ENCODE measurements at regions not wholly inside any gene's neighbourhood (a gene's known extent, or its start where the extent isn't known, plus 50 kb on each side); places are given as distances from the start of the nearest gene placed in this dataset.

DNA sequence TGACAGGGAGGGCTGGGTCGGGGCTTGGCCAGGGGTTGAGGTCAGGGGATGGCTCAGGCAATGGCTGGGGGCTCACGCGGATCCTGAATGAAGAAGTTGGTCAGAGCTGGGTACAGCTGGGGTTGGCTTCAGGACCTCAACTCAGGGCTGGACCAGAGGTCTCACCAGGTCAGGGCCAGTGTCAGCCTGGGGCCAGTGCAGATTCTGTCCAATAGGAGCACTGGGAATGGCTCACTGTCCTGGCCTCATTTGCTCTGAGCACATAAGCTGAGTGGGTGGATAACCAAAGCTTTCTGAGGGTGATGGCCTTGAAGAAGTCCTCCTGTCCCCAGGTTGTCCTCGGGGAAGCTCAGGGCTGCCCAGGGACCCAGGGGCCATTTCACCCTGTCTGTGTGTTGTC lies 54.9 kb upstream of the PCBD1 start:
- no peaks in the 10 kb centered on the region for H3K4me1 ChIP-seq (ENCODE audit: control insufficient read depth, insufficient read depth, low read length)
- ChIA-PET CTCF (interaction anchor here (0.6 to 1.5 kb wide), 3 partner anchors 18 to 265 kb away, joined by 3 to 5 read pairs (median 5); no protein-coding TSS in a partner anchor), POLR2A (no interaction called here)
- no peak overlapping the region for H3K4me3 ChIP-seq (ENCODE audit: low read depth, low read length)
- TF ChIP-seq MYNN (tag by site-specific recombination; IDR thresholded peaks at IDR 0.05; ENCODE audit: borderline replicate concordance) (no peak), ZBTB49 (tag by site-specific recombination; IDR thresholded peaks at IDR 0.05; ENCODE audit: low read depth) (no peak), SCRT2 (tag by site-specific recombination; IDR thresholded peaks at IDR 0.05) (no peak), ZEB2 (tag by site-specific recombination; IDR thresholded peaks at IDR 0.05) (no peak), YY1 (tag by site-specific recombination; IDR thresholded peaks at IDR 0.05) (no peak), ZNF549 (tag by site-specific recombination; IDR thresholded peaks at IDR 0.05) (no peak), ZNF324 (tag by site-specific recombination; IDR thresholded peaks at IDR 0.05) (no peak), KLF10 (tag by site-specific recombination; IDR thresholded peaks at IDR 0.05) (no peak), KLF8 (tag by site-specific recombination; IDR thresholded peaks at IDR 0.05) (no peak), ZNF239 (tag by site-specific recombination; IDR thresholded peaks at IDR 0.05) (no peak), ZFP37 (tag by site-specific recombination; IDR thresholded peaks at IDR 0.05) (no peak), KLF1 (tag by site-specific recombination; IDR thresholded peaks at IDR 0.05) (no peak), HOXA7 (CRISPR knock-in tag; IDR thresholded peaks at IDR 0.05; ENCODE audit: borderline replicate concordance) (no peak), ZNF404 (tag by site-specific recombination; IDR thresholded peaks at IDR 0.05) (no peak), BCL11A (tag by site-specific recombination; IDR thresholded peaks at IDR 0.05; ENCODE audit: low read depth) (no peak), ZNF600 (tag by site-specific recombination; IDR thresholded peaks at IDR 0.05) (no peak)
- TF ChIP-seq, protein P1, sequence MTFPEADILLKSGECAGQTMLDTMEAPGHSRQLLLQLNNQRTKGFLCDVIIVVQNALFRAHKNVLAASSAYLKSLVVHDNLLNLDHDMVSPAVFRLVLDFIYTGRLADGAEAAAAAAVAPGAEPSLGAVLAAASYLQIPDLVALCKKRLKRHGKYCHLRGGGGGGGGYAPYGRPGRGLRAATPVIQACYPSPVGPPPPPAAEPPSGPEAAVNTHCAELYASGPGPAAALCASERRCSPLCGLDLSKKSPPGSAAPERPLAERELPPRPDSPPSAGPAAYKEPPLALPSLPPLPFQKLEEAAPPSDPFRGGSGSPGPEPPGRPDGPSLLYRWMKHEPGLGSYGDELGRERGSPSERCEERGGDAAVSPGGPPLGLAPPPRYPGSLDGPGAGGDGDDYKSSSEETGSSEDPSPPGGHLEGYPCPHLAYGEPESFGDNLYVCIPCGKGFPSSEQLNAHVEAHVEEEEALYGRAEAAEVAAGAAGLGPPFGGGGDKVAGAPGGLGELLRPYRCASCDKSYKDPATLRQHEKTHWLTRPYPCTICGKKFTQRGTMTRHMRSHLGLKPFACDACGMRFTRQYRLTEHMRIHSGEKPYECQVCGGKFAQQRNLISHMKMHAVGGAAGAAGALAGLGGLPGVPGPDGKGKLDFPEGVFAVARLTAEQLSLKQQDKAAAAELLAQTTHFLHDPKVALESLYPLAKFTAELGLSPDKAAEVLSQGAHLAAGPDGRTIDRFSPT (tag by site-specific recombination; IDR thresholded peaks at IDR 0.05) = no peak
- TF ChIP-seq, protein P2, sequence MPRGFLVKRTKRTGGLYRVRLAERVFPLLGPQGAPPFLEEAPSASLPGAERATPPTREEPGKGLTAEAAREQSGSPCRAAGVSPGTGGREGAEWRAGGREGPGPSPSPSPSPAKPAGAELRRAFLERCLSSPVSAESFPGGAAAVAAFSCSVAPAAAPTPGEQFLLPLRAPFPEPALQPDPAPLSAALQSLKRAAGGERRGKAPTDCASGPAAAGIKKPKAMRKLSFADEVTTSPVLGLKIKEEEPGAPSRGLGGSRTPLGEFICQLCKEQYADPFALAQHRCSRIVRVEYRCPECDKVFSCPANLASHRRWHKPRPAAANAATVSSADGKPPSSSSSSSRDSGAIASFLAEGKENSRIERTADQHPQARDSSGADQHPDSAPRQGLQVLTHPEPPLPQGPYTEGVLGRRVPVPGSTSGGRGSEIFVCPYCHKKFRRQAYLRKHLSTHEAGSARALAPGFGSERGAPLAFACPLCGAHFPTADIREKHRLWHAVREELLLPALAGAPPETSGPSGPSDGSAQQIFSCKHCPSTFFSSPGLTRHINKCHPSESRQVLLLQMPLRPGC (tag by site-specific recombination; IDR thresholded peaks at IDR 0.05) = no peak
- no peaks in the 10 kb centered on the region for H3K9me3 ChIP-seq (ENCODE audit: control insufficient read depth, insufficient read depth, low read depth, low read length)
- H3K36me3 ChIP-seq (ENCODE audit: control insufficient read depth in 2 of 2, insufficient read depth in 1 of 2, low read length in 2 of 2) = no peaks in the 10 kb centered on the region
- H3K27ac ChIP-seq (ENCODE audit: extremely low read depth, low read depth, low read length) = no peak overlapping the region

DNA sequence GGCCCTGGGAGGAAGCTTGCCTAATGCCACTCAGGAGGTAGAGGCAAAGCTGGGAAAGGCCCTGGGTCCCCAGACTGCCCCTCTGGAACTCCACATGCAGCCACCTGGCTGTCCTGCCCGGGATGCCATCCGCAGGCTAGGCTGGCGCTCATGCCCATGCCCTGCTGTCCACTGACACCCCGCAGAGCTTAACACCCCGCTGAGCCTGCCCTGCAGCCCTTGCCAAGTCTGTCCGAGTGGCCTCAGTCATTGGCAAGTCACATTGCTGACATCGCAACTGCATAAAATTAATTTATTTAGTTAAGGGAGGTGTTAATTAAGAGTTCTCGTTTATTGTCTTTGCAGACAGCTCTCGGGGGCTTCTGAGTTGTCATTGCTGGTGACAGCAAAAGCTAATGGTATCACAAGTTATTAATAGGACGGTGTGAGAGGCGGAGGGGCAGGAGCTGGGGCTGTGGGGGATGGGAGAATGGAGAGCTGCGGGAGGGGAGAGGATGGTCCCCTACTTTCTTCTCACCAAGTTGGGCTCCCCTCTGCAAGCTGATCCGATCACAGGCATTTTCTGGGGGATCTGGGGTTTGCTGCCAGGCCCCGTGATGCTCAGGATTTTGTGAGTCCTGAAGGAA lies 55.6 kb upstream of the PCBD1 start:
- Histone ChIP-seq H3K9me3 (ENCODE audit: control insufficient read depth, insufficient read depth, low read depth, low read length) (no peaks in the 10 kb centered on the region), H3K4me3 (ENCODE audit: low read depth, low read length) (no peak overlapping the region), H3K36me3 (ENCODE audit: control insufficient read depth in 2 of 2, insufficient read depth in 1 of 2, low read length in 2 of 2) (no peaks in the 10 kb centered on the region), H3K4me1 (ENCODE audit: control insufficient read depth, insufficient read depth, low read length) (no peaks in the 10 kb centered on the region), H3K27ac (ENCODE audit: extremely low read depth, low read depth, low read length) (no peak overlapping the region)
- ChIA-PET CTCF (interaction anchor here (0.6 to 1.5 kb wide), 4 partner anchors 18 to 265 kb away, joined by 3 to 5 read pairs (median 4); no protein-coding TSS in a partner anchor), POLR2A (no interaction called here)
- TF ChIP-seq ZNF624 (tag by site-specific recombination; IDR thresholded peaks at IDR 0.05) (no peak), MYNN (tag by site-specific recombination; IDR thresholded peaks at IDR 0.05; ENCODE audit: borderline replicate concordance) (no peak), ZNF132 (tag by site-specific recombination; IDR thresholded peaks at IDR 0.05; ENCODE audit: borderline replicate concordance) (no peak), TSHZ1 (tag by site-specific recombination; IDR thresholded peaks at IDR 0.05; ENCODE audit: borderline replicate concordance) (no peak), ZNF112 (tag by site-specific recombination; IDR thresholded peaks at IDR 0.05) (no peak)

Data from HEK293 (cell line).